ENCODE measurements at regions not wholly inside any gene's neighbourhood (a gene's known extent, or its start where the extent isn't known, plus 50 kb on each side); places are given as distances from the start of the nearest gene placed in this dataset.

DNA sequence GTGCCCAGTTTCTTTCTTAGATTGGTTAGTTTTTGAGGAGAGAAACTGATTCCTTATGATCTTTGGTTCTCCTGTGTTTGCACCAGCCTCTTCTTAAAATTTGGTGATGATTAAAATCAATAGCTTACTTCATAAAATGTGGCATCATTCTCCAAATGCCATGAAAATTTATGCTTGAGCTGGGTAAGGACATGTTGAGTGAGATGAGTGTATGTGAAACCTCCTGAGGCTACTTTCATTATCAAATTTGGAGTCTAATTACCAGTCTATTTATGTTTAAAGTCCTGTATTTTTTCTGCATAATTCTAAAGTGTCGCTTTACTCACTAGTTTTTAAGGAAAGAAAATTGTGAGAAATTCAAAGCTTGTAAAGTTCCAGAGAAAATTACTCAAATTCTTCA lies 102.1 kb downstream of the DIPK2A start:
- Mint-ChIP-seq H3K36me3 (ENCODE audit: insufficient read depth in 1 of 3, low read depth in 3 of 3) (peaks cover 12 to 28% (median 13%) of the 10 kb centered on the region in 3 experiments), H3K27me3 (ENCODE audit: low read depth) (no peaks in the 10 kb centered on the region; the same call in 1 of the 2 replicates), H3K9me3 (peaks cover 16 to 26% of the 10 kb centered on the region in 2 experiments), H3K4me3 (no peak overlapping the region), H3K4me1 (no peaks in the 10 kb centered on the region), H3K27ac (no peak overlapping the region)
- no peak overlapping the region for H2BK20ac ChIP-seq (ENCODE audit: low read depth, low read length, poor library complexity, severe bottlenecking)
- no peak overlapping the region for H3K14ac ChIP-seq (ENCODE audit: insufficient read depth, low read length)
- H3K23ac ChIP-seq (ENCODE audit: insufficient read length, low read depth, low read length), result no peak overlapping the region
- H3K79me1 ChIP-seq (ENCODE audit: insufficient read depth, low read depth, low read length, poor library complexity, severe bottlenecking), result no peaks in the 10 kb centered on the region
- H2BK15ac ChIP-seq (ENCODE audit: low read depth, low read length), result no peak overlapping the region
- H3K18ac ChIP-seq (ENCODE audit: insufficient read length, low read depth, low read length), result no peak overlapping the region
- no peaks in the 10 kb centered on the region for H3K79me2 ChIP-seq (ENCODE audit: insufficient read depth, low read length)
- H2AK5ac ChIP-seq (ENCODE audit: insufficient read length, low read length), result no peak overlapping the region
- no peak overlapping the region for H3K56ac ChIP-seq (ENCODE audit: insufficient read length, low read depth, low read length)
- H3K23me2 ChIP-seq (ENCODE audit: insufficient read length, low read depth, low read length, poor library complexity, severe bottlenecking), result no peaks in the 10 kb centered on the region
- no peaks in the 10 kb centered on the region for H3K4me1 ChIP-seq (ENCODE audit: insufficient read depth, low read length)
- no peak overlapping the region for H4K5ac ChIP-seq (ENCODE audit: insufficient read length, low read depth, low read length)
- no peak for TF ChIP-seq CTCF (conservative IDR thresholded peaks at IDR 0.05)
- H3K9me3 ChIP-seq (ENCODE audit: control insufficient read depth, low read depth, low read length), result peaks cover 9% of the 10 kb centered on the region
- no peak overlapping the region for H2BK120ac ChIP-seq (ENCODE audit: low read depth, low read length, poor library complexity, severe bottlenecking)
- WGBS (ENCODE audit: extremely low coverage, insufficient read length, low lambda C conversion rate), result no CpG with 5 or more reads among the region's 1 CpG
- no peaks in the 10 kb centered on the region for H4K20me1 ChIP-seq (ENCODE audit: control insufficient read depth, insufficient read depth, insufficient read length)
- no peak overlapping the region for H4K91ac ChIP-seq (ENCODE audit: insufficient read length, low read depth, low read length)
- no peak overlapping the region for H2BK12ac ChIP-seq (ENCODE audit: insufficient read length, low read depth, low read length)
- H3K27ac ChIP-seq (ENCODE audit: insufficient read length, low read depth, low read length), result no peak overlapping the region
- no peak overlapping the region for H3K4ac ChIP-seq (ENCODE audit: low read depth, low read length)
- no peak for DNase-seq
- H2BK5ac ChIP-seq (ENCODE audit: insufficient read length, low read length), result no peak overlapping the region
- H3K27me3 ChIP-seq (ENCODE audit: insufficient read depth, low read length), result no peaks in the 10 kb centered on the region
- no peak overlapping the region for H3K4me2 ChIP-seq (ENCODE audit: insufficient read depth, insufficient read length, low read length)
- no peak overlapping the region for H3K9ac ChIP-seq (ENCODE audit: extremely low read depth, insufficient read length, low read length)
- H4K8ac ChIP-seq (replicated peaks; ENCODE audit: insufficient read length, low read depth, low read length), result no peak overlapping the region
- no peak overlapping the region for H2AFZ ChIP-seq (ENCODE audit: low read length)
- no peak overlapping the region for H3T11ph ChIP-seq (ENCODE audit: low read length)

Measured in H9 (cell line).